Stimulated activated CD8-positive, alpha-beta memory T cell treated with anti-CD3 and anti-CD28 coated beads, Interleukin-2, amount 100 ng/mL, for 48 hours (primary cell): ENCODE measurements at regions not wholly inside any gene's neighbourhood (a gene's known extent, or its start where the extent isn't known, plus 50 kb on each side); places are given as distances from the start of the nearest gene placed in this dataset.
"Not testable (repeated sequence)": the region's sequence is repeated elsewhere in the genome, so short reads cannot be mapped to it uniquely, and the experiment has no call there.

Experiments used
- DNase-seq, 2 donors: peaks; one replicate each; pipeline ENCODE4 v3.0.0-alpha.2; 2020; ENCODE audit warnings: low read depth in 2 of 2

GRCh38 chr2:132272713-132273112 is 111.0 kb upstream of the ANKRD30BL start:
- DNase-seq, result no peak

GRCh38 chr2:132273585-132273984 is 111.8 kb upstream of the ANKRD30BL start:
- DNase-seq, result not testable (repeated sequence)

GRCh38 chr2:132274000-132274399 is 112.2 kb upstream of the ANKRD30BL start:
- DNase-seq, result no peak

GRCh38 chr2:132275396-132275795 is 113.6 kb upstream of the ANKRD30BL start:
- no peak for DNase-seq

GRCh38 chr2:132276571-132276981 is 114.8 kb upstream of the ANKRD30BL start:
- no peak for DNase-seq

GRCh38 chr2:132278267-132278666 is 116.5 kb upstream of the ANKRD30BL start:
- no peak for DNase-seq

GRCh38 chr2:132279344-132279743 is 117.6 kb upstream of the ANKRD30BL start:
- DNase-seq, result no peak

GRCh38 chr2:132279930-132280615 is 118.3 kb upstream of the ANKRD30BL start:
- DNase-seq, result no peak

GRCh38 chr2:132280912-132281311 is 119.2 kb upstream of the ANKRD30BL start:
- no peak for DNase-seq

- DNase-seq, result not testable (repeated sequence)
These were observed 120.4 kb upstream of the ANKRD30BL start for GRCh38 chr2:132282104-132282503.

- no peak for DNase-seq
These were observed 121.2 kb upstream of the ANKRD30BL start for GRCh38 chr2:132282911-132283310.

GRCh38 chr2:132286289-132286911 is 124.6 kb upstream of the ANKRD30BL start:
- not testable (repeated sequence) for DNase-seq

GRCh38 chr2:132287910-132288309 is 126.2 kb upstream of the ANKRD30BL start:
- not testable (repeated sequence) for DNase-seq

GRCh38 chr2:132289138-132289537 is 127.4 kb upstream of the ANKRD30BL start:
- DNase-seq, result not testable (repeated sequence)

GRCh38 chr2:132289812-132290211 is 126.8 kb upstream of the GPR39 start:
- not testable (repeated sequence) for DNase-seq

GRCh38 chr2:132300592-132301378 is 115.8 kb upstream of the GPR39 start:
- DNase-seq, result not testable (repeated sequence)

- DNase-seq, result not testable (repeated sequence)
These were observed 111.8 kb upstream of the GPR39 start for GRCh38 chr2:132304661-132305380.

- DNase-seq, result not testable (repeated sequence)
These were observed 108.9 kb upstream of the GPR39 start for GRCh38 chr2:132307613-132308198.

- not testable (repeated sequence) for DNase-seq
These were observed 107.4 kb upstream of the GPR39 start for GRCh38 chr2:132309203-132309602.

- DNase-seq, result not testable (repeated sequence)
These were observed 101.1 kb upstream of the GPR39 start for GRCh38 chr2:132315546-132315945.

- DNase-seq, result not testable (repeated sequence)
These were observed 99.5 kb upstream of the GPR39 start for GRCh38 chr2:132317026-132317680.
